ENCODE measurements at regions not wholly inside any gene's neighbourhood (a gene's known extent, or its start where the extent isn't known, plus 50 kb on each side); places are given as distances from the start of the nearest gene placed in this dataset.
"Not testable (repeated sequence)": the region's sequence is repeated elsewhere in the genome, so short reads cannot be mapped to it uniquely, and the experiment has no call there.

DNA sequence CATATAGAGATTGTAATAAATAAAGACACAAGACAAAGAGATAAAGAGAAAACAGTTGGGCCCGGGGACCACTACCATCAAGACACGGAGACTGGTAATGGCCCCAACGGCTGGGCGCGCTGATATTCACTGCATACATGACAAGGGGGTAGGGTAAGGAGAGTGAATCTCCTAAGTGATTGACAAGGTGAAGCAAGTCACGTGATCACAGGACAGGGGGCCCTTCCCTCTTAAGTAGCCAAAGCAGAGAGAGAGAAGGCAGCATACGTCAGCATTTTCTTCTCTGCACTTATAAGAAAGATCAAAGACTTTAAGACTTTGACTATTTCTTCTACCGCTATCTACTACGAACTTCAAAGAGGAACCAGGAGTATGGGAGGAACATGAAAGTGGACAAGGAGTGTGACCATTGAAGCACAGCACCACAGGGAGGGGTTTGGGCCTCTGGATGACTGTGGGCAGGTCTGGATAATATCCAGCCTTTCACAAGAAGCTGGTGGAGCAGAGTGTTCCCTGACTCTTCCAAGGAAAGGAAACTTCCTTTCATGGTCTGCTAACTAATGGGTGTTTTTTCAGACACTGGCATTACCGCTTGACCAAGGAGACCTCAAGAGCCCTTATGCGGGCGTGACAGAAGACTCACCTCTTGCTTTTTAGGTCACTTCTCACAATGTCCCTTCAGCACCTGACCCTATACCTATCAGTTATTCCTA lies 75.6 kb downstream of the MRPL39 start:
- not testable (repeated sequence) for DNase-seq (ENCODE audit: low read depth in 2 of 2)

DNA sequence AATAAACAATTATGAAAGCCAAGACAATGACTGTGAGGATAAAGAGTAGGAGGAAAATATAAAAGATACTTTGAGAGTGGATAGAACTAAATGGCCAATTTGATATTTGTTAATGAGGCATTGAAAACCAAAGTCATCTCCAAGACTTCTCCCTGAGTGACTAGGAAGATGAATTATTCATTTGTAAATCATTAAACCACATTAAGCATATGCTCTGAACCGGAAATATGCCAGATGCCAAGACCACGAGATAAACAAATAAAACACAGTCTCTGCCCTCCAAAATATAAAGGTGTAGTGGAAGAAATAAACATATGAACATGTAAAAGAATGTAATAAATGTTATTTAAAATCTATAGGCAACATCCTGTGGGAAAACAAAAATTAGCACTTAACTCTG lies 78.8 kb downstream of the MRPL39 start:
- no peak for DNase-seq (ENCODE audit: low read depth in 2 of 2)

DNA sequence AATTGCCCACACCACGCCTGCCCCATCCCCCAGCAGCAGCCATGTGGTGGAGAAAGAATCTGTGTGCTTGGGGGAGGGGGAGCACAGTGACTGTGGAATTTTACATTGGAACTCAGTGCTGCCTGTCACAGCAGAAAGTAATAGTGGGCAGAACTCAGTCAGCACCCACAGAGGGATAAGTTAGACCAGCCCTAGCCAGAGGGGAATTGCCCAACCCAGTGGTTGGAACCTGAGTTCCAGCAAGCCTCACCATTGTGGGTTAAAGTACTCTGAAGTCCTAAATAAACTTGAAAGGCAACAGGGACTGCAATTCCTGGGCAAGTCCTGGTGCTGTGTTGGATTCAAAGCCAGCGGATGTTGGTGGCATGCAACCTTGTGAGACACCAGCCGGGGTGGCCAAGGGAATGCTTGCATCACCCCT lies 88.8 kb downstream of the MRPL39 start:
- DNase-seq (ENCODE audit: low read depth in 2 of 2): no peak

DNA sequence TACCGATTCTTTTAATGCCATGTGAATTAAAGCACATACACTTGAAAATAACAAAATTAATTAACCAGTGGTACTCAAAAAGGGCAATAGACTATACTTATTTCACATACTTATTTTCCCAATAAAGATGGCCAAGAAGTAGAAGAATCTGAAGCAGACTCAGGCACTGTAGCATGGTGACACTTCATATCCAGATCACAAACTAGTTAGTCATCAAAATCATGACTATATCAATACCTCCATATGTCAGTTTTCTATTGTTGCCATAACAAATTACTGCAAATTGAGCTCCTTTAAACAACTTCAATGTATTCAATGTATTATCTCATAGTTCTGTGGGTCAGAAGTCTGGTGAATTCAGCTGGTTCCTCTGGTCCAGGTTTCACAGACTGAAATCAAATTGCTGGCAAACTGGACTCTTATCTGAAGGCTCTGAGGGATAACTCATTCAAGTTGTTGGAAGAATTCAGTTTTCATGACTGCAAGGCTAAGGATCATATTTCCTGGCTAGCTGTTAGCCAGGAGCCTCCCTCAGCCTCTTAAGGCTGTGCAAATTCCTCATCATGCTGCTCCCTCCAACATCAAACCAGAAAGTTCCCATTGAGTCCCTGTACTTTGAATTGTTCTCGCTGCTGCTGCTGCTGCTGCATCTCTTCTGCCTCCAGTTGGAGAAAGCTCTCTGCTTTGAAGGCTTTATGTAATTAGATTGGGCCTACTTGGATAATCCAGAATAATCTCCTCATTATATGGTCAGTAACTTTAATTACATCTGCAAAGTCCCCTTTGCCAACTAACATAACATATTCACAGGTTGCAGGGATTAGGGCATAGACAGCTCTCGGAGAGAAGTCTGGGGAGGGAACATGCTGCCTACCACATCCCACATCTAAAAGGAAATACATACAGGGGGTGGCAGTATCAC lies 91.5 kb downstream of the MRPL39 start:
- no peak for DNase-seq (ENCODE audit: low read depth in 2 of 2)

DNA sequence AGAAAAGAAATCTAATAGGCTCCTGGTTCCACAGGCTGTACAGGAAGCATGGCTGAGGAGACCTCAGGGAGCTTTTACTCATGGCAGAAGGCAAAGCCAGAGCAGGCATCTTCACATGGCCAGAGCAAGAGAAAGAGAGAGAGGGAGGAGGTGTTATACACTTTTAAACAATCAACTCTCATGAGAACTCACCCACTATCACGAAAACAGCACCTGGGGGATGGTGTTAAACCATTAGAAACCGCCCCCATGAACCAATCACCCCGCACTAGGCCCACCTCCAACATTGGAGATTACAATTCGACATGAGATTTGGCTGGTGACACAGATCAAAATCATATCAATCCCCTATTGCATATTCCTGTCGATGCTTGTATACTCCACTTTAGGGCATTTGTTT lies 93.5 kb downstream of the MRPL39 start:
- peak in 1 of 2 donors; percentile 34 for DNase-seq (ENCODE audit: low read depth in 2 of 2)

DNA sequence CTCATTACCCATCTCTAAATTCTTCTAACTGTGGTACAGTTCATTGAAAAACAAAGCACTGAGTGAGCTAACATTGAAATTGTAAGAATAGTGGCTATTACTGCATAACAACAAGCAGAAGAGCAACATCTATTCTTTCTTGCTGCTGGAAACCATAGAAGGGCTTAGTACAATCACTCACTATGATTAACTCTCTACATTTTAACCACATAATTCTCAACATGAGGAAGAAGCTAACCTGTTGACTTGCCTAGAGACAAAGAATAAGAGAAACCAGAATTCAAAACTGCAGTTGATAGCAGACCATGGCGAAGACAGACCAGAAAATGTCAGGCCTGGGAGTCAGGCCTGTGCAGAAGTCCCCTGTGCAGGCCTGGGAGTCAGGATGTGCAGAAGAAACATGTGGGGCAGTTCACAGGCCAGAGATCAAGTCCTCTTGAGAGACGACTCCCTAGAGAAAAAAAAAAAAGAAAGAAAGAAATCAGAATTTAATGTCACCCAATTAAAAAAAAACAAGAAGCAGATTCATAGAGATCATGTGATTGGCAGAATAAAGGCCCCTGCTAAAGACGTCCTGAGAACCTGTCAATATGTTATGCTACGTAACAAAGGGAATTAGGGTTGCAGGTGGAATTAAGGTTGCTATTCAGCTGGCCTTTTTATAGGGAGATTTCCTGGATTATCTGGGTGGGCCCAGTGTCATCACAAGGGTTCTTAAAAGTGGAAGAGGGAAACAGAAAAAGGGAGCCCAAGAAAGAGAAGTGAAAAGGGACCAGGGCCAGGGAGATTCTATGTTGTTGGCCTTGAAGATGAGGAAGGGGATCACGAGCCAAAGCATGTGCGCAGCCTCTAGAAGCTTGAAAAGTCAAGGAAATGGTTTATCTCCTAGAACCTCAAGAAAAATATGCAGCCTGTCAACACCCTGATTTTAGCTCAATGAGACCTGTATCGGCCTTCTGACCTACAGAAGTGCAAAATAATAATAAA lies 94.9 kb downstream of the MRPL39 start:
- no peak for DNase-seq (ENCODE audit: low read depth in 2 of 2)

DNA sequence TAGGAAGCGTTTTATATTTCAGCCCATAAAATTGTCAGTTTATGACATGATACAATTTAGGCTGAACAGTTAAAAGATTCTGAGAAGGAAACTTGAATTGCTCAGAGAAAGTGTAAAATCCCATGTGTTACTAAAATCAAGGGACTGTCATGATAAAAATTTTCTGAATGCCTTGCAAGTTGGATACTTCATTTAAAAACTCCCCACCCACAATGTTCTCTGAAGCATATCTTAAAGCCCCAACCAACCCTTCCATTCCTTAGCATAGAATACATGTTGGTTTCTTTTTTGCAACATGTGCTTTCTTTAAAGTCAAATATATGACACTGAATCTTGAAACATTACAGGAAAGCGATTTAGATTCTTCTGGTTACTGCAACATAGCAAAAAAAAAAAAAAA lies 97.4 kb downstream of the MRPL39 start:
- DNase-seq (ENCODE audit: low read depth in 2 of 2): no peak

DNA sequence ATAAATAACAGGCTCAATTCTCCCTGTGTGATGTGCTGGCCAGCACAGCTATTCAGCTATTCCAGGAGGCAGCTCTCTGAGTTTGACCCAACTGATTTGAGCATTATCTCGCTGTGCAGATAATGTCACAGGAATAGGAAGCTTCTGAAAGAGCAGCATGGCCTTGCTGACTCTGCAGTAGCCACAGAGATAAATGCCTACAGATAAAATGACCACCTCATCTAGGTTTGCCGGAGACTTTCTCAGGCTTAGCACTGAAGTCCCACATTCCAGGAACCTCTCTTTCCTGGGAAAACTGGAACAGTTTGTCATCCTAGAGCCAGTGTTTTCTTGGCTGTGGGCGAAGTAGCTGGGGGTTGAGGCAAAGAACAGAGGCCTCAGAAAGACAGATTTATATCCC lies 98.9 kb downstream of the MRPL39 start:
- DNase-seq (ENCODE audit: low read depth in 2 of 2): no peak

DNA sequence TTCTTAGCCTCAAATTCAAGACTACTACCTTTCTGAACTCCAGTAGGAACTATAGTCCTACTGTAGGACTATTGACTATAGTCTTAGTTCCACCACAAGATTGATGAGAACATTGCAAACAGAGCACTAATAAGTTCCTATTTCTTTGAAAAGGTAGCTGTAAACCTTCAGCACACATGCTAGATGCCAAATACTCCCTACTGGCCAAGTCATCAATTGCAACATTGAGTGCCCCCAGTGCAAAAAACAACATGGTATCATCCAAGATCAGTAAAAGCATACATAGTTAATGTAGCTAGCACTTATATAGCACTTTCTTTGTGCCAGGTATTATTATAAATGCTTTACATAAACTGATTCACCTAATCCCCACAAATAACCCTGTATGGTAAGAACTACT lies 99.8 kb downstream of the MRPL39 start:
- no peak for DNase-seq (ENCODE audit: low read depth in 2 of 2)

DNA sequence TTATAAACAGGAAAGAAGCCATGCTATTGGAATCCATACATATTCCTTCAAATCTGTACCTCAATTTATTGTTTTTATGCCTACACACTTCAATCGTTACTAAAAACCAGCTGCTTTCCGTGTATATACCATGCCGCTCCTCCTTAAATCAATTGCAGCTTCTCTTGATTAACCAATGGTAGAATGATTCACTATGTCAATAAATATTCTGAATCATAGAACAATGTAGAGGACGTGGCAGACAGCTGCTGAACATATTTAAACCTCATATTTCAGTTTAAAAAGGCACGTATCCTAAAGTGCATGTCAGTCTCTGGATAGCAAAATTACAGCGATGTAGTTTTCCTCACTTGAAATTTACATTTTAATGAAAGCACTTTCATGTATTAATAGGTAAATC lies 100.4 kb downstream of the MRPL39 start:
- DNase-seq (ENCODE audit: low read depth in 2 of 2): no peak

DNA sequence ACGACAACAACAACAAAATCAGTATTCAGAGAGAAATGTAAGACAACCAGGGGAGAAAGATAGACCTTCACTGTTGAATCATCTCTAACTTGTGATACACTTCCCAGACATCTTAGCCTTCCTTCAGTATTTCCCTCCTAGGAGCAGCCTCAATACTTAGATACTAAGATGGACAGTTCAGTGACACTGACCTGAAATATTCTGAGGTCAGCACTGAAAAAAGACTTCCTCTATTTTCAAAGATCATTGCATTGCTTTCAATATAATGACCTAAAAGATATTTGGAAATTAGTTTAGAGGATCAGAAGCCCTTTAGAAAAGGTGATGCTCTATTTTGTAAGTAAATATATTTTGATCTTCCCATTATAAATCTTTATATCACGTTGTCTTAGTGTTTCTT lies 101.0 kb downstream of the MRPL39 start:
- no peak for DNase-seq (ENCODE audit: low read depth in 2 of 2)

DNA sequence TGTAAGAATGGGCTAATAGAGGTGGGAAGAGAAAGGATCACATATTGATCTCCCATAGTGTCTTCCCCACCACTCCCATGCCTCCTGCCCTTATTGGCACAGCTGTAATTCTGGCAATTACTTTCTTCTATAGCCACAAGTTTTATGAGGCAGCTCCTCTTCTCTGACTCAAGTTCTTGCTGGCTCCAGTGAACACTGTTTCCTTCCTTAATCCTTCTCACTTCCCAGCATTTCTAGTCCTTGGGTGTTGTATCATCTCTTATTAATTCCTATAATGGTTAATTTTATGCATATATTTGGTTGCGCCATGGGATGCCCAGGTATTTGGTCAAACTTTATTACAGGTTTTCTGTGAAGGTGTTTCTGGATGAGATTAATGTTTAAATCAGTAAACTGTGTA lies 103.3 kb downstream of the MRPL39 start:
- no peak for DNase-seq (ENCODE audit: low read depth in 2 of 2)

DNA sequence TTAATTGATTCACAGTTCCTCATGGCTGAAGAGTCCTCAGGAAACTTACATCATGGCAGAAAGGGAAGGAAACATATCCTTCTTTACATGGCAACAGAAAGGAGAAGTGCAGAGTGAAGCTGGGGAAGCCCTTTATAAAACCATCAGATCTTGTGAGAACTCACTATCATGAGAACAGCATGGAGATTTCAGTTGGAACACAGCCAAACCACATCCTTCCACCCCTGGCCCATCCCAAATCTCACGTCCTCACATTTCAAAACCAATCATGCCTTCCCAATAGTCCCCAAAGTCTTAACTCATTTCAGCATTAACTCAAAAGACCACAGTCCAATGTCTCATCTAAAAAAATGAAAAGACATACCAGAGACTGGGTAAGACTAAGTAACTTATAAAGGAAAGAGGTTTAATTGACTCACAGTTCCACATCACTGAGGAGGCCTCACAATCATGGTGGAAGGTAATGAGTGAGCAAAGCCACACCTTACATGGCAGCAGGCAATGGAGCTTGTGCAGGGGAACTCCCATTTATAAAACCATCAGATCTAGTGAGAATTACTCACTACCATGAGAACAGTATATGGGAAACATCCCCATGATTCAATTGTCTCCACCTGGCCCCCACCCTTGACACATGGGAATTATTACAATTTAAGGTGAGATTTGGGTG lies 105.2 kb downstream of the MRPL39 start:
- peak; percentile 43 to 54 for DNase-seq (ENCODE audit: low read depth in 2 of 2)

DNA sequence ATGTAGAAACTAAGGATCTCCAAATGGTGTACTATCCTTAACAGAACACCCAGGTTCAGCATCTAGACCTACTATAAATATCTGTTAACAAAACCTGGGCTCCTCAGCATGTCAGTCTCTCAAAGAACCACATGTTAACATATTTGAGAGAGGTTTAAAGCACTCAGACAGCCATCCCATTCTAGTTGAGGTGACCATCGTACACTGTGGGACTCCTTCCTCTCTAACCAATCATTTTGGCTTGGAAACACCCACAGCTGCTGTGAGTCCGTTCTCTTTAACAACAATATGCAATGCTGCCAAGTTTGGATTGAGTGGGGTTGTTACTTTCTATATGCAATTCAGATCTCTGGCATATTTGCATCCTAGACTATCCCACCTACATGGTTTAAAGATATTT lies 105.8 kb downstream of the MRPL39 start:
- DNase-seq (ENCODE audit: low read depth in 2 of 2): no peak

DNA sequence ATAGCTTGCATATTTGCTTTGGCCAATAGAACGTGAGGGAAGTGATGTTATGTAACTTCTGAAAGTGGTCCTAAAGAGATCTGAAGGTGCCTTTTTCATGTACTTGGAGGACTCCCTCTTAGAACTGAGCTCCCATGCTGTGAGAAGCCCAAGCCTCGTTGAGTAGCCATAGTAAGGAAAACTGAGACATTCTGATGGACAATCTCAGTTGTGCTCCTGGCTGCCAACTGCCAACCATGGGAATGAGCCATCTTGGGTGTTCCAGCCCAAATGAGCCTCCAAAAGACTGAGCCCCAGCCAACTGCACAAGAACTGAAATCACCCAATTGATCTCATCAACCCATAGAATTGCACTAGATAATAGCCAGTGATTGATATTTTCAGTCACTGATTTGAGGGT lies 106.7 kb downstream of the MRPL39 start:
- DNase-seq (ENCODE audit: low read depth in 2 of 2): no peak

DNA sequence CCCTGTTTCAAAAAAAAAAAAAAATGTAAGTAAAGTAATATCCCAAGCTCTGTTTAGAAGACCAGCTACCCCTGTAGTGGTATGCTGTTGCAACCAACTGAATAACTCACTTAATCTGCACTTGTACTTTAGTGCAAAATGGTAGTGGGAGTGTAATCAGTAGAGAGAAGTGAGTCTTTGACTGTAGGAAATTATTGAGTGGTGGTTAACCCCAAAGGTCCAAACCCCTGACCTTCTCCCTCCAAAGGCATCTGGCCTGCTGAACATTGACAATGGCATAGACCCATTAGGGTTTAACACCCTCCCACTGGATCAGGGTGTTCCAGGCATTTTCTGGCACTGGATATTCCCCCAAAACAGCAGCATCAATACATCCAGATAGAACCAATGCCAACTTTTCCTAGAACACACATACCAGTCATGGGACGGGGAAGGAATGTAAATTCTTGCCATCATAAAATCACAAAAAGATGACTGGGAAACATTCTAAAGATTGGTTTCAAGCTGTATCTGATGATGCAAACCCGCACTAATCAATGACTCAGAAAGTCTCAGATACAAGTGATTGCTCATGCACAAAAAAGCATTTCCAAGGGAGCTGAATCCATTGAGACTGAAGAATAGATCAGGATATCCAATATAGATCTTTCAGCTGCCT lies 110.3 kb downstream of the MRPL39 start:
- DNase-seq (ENCODE audit: low read depth in 2 of 2): no peak

DNA sequence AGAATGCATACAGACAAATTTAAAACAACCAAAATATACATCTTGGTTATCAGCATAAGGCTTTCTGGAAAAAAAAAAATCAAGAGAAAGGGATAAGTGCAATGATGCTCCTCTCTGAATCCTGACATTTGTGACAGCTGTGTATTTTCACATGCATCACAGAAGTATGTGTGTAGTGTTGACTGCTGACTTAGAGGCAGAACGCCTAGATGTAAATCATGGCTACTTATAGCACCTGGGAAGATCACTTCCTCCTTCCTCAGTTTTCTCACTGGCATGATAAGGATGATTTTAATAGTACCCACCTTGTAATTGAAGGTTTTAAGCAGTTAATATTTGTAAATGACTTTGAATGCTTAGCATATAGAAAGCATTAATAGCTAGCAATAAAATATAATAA lies 112.5 kb downstream of the MRPL39 start:
- no peak for DNase-seq (ENCODE audit: low read depth in 2 of 2)

DNA sequence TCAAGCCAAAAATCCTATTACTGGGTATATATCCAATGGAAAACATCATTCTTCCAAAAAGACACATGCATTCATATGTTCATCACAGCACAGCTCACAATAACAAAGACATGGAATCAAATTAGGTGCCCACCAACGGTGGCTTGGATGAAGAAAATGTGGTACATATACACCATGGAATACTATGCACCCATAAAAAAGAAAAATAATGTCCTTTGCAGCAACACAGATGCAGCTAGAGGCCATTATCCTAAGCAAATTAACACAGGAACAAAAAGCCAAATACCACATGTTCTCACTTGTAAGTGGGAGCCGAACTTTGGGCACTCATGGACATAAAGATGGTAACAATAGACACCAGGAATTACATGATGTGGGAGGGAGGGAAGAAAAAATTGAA lies 113.6 kb downstream of the MRPL39 start:
- no peak for DNase-seq (ENCODE audit: low read depth in 2 of 2)

DNA sequence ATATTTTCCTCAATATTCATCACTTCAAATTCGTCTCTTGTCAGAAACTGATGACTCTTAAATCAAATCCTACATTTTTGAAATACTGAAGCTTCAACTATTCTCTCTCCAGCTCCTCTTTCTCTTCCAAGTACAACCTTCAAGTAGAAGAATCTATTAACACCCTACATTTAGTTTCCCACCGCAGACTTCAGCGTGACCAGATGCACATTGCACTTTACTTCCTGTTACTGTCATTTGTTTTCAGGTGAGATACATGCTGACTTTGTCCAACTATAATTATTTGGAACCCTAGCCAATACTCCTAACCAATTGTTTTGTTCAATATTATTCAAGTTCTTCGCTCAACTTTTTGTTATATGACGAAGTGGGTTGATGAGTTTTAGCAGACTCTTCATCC lies 116.0 kb downstream of the MRPL39 start:
- no peak for DNase-seq (ENCODE audit: low read depth in 2 of 2)

DNA sequence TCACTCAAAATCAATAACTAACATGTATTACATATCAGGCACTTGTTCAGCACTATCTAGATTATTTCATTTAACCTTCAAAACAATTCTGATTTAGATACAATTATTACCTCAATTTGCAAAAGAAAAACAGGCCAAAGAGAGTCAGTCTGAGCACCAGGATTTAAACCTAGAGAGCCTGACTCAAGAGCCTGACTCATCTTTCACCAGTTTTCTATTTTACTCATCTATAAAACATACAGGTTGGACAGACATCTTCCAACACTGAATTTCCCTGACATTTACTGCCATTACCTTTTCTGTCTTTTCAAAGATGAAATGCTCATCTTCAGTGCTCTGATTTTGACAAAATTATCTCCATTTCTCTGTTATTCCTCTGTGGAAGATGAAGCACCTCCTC lies 116.5 kb downstream of the MRPL39 start:
- no peak for DNase-seq (ENCODE audit: low read depth in 2 of 2)

DNA sequence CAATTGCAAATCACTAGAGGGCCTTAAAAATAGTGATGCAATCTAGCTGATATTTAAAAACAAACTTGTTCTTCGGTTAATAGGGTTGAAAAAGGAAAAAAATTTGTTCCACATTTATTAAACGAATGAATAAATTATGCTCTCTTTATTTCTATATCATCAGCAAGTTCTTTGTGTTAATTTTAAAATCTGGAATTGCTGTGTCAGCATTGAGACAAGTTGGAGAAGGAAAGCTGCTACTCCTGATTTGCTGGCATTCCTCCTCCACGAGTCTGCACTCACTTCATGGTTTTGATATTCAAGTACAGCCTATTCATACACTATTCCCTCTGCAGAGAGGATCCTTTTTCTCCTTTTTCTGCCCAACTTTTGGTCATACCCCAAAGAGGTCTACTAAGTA lies 117.6 kb downstream of the MRPL39 start:
- DNase-seq (ENCODE audit: low read depth in 2 of 2): no peak

Data from stimulated activated CD8-positive, alpha-beta memory T cell treated with anti-CD3 and anti-CD28 coated beads, Interleukin-15, amount 100 ng/mL, for 48 hours (primary cell).